Stimulated activated naive CD4-positive, alpha-beta T cell (primary cell): ENCODE measurements at regions not wholly inside any gene's neighbourhood (a gene's known extent, or its start where the extent isn't known, plus 50 kb on each side); places are given as distances from the start of the nearest gene placed in this dataset.

Source experiments
- DNase-seq, 6 experiments: peaks; one replicate each; lab custom pipeline; 2025; lab: John Stamatoyannopoulos, UW

DNA sequence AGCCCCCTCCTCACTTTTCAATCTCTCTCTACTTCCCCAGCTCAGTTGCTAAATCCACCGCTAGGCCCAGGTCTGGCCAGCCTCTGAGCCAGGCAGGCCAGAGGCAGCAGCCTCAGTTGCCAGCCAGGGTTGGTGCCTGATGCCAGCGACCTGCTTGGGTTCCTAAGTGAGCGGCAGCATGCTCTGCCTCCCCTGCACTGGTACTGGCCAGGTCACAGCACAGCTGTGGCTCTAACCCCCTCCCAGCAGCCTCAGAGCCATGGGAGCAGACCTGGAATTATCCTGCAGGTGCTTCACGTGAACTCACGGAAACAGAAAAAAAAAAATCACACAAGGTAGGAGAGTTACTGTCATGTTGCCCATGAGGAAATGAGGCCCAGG, 82.5 kb upstream of the ATF3 start:
- no peak for DNase-seq

DNA sequence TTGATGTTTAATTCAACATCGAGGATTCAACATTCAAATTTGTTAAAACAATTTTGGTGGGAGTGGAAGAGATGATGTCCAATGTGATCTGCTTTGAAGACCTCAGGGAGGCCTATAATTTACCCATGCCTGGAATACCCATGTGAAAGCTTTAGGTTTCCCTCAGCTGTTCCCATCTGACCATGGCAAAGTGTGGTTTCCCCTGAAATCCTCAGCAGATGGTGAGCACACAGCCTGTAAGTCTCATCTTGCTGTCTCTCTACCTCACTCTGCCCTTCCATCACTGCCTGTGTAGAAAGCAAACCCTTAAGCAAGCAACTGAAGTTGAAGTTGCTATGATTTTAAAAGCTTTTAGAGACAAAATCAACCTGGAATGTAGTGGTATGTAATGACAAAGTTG, 80.1 kb upstream of the ATF3 start:
- no peak for DNase-seq

DNA sequence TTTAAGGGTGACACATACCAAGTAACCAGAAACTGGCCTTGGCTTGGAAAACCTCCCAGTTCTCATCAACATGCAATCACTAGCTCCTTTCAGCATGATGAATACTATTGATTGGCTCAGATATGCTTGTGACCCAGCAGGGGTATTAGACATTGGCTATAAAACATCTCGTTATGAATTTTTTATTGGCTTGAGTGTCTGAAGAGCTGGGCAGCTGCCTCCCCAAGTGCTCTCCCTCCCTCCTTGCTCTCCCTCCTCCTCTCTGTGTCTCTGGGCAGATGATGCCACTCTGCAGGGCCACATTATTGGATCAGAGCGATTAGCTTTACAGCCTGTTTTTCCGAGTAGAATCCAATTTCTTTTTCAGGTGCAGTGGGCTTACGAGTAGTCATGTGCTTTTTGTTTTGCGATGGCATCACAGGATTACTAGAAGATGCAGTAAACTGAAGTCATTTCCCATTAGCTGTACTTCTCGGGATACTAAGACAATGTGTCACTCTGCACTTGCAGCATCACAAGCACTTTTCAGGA, 79.3 kb upstream of the ATF3 start:
- no peak for DNase-seq

DNA sequence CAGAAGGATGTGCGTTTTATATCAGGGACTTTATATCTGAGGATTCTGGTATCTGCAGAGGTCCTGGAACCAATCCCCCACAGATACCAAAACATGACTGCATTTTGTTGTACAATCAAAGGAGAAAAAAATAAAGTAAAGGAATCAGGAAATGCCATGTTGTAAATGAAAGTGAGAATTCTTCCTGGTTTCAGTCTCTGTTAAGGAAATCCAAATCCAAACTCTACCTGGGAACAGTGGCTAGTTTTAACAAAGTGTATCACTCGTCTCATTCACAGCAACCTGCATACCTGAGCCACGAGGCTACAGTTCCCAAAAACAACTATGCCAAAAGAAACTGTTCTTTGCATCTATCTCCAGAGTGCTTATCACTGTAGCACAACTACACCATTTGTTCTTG, 77.3 kb upstream of the ATF3 start:
- no peak for DNase-seq

DNA sequence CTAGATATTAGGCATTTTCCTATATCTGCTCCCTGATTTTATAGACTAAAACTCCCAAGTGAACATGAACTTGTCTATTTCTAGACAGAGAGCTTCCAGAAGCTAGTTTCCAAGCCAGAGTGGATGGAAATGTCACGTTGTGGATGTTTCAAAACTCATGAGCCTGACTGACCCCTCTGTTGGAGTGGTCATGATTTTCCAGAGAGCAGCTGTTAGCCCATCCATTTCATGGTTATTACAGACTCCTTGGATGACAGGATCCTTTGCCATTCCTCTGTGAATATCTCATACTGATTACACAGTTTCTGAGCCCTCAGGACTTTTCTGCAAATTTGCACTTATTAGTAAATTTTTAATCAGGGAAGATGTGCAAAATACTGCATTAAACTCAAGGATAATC, 76.8 kb upstream of the ATF3 start:
- no peak for DNase-seq

DNA sequence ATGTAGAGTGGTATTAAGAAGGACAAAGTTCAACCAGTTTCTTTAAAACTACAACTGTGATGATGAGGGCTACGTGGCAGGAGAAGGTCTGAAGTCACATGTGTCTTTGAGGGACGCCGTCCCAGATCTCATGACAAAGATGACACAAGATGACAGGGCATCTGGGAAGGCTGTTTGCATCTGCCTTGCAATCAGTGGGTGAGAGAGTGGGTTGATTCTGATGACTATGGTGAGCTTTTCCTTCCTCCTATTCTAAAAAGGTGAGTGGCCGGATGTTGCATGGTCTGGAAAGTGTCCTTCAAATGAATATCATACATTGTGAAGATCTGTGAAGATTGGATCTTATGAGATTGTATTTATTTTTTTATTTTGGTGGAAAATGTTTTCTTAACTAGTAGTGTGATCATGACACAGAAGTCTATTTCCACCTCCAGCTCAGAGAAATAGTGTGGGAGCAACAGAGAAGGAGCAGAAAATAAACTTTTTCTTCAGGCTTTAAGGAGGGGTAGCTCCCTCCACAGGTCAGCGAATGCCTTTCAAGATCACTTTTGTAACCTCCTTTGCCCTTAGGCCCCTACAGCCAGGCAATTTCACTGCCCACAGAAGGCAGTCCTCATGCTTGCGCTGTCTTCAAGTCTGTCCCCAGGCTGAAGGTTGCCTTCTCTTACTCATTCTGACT, 76.0 kb upstream of the ATF3 start:
- DNase-seq: no peak

DNA sequence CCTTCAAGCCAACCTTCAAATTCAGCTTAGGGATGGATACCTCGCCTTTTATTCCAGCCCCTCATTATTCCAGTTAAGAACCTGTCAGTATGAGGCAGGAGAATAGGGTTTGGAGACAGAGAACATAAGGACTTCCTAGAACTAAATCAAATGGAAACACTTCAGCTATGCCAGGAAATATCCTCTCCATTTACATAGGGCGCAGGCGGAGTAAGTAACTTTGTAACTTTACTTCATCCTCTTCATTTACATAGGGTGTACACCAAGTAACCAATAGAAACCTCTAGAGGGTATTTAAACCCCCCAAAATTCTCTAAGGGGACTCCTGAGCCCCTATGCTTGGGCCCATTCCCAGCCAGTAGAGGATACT, 75.4 kb upstream of the ATF3 start:
- DNase-seq: no peak

DNA sequence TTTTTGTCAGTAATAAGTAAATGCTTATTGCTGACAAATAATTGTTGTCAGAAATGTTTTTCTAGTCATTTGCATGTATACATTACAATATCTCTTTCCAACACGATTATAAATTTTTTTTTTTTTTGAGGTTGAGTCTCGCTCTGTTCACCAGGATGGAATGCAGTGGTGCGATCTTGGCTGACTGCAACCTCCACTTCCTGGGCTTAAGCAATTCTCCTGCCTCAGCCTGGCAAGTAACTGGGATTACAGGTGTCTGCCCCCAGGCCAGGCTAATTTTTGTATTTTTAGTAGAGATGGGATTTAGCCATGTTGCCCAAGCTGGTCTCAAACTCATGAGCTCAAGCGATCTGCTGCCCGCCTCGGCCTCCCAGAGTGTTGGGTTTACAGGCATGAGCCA, 72.0 kb upstream of the ATF3 start:
- no peak for DNase-seq

DNA sequence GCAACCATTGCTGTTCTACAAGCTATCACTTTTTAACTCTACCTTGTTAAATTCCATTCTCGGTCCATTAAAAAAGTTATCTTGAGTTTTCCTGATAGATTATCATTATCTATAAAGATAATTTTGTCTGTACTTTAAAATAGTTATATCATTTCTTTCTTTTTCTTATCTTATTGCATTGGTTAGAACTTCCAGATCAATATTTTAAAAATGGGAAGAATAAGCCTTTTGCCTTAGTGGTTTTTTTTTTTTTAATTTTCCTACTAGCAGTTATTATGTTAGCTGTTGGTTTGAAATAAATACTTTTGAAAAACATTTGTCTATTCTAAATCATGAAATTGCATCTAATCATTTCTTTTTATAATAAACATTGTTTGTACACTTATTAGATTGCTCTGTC, 71.0 kb upstream of the ATF3 start:
- no peak for DNase-seq

DNA sequence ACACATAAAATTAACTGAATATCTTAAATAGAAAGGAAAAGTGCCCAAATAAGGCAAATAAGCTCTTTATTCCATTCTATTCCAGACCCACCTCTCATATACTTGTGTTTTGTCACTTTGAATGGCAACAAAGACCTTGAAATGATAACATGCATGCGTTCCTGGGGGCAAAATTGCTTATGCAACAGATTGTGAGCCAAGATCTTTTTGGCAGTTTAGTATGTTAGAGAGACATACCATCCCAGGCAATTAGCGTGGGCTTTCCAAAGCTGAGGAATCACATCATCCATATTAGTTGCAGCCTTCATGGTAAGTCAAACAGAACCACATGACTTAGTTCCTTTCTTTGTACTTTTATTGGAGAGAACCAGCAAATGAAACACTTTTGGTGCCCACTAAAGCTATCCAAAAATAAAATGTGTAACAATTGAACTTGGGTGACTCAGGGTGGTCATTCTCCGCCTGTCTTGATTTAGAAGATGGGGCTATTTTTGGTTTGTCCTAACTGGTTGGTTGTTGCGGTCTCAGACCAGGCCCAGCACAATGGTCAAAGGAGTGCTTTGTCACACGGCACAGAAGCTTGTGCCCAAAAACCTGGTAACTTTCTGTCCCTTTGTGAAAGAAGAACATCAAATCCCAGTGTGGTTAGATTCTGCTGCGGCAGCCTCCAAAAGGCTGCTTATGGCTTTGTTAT, 68.7 kb upstream of the ATF3 start:
- DNase-seq: no peak

DNA sequence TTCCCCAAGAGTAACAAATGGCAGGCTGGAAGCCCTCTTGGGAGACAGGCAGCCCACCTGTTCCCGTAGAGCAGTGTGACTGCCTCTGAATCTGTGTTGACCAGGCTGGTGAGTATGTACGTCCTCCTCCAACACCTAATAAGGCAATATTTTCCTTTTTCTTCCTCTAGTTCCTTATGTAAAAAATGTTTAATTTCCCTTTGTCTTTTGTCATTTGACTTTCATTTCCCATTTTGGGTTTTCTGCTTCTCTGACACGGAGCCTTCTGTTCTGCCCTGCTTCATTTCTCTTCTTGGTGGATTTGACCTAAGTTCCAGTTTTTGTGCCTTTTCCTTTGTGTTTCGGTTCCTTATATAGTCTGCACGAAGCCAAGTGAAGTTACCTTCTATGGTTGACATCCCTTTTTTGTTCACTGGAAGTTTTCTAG, 65.8 kb upstream of the ATF3 start:
- no peak for DNase-seq

DNA sequence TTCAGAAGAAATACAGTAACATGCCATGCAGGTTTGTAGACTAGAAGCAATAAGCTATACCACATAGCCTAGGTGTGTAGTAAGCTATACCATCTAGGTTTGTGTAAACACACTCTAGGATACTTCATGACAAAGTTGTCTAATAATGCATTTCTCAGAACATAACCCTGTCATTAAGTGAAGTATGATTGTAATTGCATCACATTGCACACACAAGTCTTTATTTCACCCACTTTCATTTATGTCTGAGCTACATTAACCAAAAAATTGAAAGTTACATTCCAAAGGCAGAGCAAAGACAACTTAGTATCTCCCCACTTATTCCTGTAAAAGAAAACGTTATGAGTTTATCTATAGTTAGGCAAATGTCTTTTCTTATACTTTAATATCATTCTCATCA, 64.5 kb upstream of the ATF3 start:
- no peak for DNase-seq

DNA sequence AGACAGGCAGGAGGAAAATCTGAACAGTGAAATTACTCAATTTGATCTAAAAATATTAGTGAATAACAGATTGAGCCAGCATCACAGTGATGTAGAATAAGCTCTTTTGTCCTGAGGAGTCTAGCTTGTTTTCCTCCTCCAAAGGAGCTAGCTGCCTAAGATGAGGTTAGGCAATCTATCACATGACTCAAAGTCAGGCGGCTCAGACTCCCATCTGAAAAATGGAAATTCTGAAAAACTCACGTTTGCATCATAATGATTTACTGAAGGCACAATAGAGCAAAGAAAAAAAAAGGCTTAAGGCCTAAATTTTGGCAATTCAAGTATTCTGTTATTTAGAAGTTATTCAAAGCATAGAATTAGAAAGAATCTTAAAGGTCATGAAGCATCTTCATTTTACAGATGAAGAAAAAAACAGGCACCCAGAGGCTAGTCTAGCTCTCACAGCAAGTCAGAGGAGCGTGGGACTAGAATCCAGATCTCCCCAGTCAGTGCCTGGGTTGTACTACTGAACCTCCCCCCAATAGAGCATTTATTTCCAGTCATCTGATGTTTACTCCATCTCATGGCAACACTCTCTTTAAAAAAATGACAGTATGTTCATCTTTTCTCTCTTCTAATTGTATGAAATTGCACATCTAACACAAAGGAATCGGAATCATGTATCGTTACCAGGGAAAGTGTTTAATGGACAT, 62.5 kb upstream of the ATF3 start:
- DNase-seq: no peak

DNA sequence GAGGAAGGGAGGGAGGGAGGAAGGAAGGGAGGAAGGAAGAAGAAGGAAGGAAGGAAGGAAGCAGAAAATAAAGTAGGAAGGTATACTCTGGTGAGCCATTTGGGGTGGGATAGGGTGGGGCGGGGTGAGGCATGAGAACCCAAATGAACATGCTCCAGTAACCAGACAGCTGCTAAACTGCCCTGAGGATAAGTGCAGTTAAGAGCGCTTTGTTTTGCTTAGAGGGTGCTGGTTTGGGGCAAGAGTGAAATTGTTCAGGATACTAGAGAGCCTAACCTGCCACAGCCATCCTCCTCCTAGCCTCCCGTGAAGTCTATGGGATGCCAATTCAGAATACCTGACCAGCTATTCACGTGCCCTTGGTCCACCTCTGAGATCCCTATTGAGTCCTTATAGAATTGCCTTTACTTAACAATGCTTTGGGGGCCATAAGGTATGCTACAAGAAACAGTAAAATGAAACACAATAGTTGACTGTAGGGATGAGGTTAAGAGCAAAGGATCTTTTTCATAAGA, 59.0 kb upstream of the ATF3 start:
- DNase-seq: no peak

DNA sequence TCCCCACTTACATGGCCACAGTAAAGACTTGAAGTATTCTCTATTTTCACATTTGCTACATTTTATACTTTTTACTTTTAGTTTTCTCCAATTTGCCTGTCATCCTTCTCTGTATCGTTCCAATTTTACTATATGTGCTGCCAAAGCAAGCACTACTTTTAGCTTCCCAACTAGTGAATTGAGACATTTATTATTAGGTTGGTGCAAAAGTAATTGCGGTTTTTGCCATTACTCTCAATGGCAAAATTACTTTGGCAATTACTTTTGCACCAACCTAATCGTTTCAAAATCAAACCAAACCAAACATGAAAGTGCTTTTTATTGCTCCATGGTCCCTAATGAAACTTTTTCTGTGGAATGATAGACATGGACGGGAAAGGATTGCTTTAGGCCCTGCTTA, 56.6 kb upstream of the ATF3 start:
- DNase-seq: no peak

DNA sequence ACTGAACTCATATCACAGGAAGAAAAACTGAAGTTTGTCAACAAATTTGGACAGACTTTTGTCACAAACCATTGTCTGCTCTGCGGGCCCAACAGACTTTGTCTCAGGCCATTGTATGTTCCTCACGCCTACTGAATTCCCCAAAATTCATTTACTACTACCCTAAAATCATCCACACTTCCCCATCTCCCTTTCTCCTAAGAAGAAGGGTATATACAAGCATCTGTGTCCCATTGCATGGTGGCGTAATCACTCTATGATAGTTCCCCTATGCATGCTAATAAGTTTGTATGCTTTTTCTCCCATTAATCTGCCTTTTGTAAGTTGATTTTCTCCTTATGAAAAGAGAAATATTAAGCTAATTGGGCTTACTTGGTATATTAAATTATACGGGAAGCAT, 54.9 kb upstream of the ATF3 start:
- no peak for DNase-seq

DNA sequence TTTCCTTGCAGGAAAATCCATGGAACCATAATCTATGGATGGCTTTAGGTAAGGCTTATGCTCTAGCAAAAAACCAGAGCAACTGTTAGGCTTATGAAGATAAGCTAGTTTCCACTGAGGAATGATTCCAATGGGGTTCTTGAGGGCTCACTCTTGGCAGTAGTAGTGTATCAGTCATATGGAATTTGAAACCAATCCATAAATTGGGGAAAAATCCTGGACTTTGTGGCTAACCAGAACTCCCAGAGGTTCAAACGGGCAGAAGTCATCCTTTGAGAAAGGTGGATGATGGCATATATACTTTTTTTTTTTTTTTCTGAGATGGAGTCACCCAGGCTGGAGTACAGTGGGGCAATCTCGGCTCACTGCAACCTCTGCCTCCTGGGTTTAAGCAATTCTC, 54.2 kb upstream of the ATF3 start:
- DNase-seq: no peak

DNA sequence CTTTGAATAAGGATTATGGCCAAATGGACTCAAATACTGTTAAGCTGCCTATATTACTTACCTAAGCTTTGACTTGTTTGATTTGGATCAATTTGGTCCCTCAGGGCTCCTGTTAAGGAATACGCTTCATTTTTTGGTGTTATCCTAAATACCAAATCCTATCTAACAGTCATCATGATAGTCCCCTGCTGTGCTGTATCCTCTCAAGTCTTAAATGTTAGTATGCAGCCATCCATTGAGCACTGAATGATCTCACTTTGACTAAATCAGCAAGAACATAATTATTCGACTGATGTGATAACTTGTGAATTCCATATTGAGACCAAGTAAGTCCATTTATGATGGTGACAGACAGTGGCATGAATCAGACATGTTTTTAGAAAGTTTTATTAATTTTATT, 53.1 kb upstream of the ATF3 start:
- DNase-seq: no peak

DNA sequence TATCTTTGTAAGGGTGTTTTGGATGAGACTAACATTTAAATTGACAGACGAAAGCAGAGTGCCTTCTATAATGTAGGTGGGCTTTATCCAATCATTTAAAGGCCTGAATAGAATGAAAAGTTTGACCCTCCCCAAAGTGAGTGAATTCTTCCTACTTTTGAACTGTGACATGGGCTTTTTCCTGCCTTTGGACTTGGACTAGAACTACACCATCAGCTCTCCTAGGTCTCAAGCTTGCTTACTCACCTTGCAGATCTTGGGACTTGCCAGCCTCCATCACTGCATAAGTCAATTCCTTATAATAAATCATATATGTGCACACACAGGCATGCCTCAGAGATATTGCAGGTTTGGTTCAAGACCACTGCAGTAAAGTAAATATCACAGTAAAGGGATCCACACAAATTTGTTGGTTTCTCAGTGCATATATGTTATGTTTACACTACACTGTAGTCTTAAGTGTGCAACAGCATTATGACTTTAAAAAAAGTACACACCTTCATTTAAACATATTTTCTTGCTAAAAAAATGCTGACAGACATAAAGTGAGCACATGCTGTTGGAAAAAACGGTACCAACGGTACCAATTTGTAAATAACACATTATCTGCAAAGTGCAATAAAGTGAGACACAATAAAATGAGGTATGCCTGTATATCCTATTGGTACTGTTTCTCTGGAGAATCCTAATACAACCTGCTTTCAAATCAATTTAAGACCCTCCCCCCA, 51.6 kb upstream of the ATF3 start:
- DNase-seq: no peak

DNA sequence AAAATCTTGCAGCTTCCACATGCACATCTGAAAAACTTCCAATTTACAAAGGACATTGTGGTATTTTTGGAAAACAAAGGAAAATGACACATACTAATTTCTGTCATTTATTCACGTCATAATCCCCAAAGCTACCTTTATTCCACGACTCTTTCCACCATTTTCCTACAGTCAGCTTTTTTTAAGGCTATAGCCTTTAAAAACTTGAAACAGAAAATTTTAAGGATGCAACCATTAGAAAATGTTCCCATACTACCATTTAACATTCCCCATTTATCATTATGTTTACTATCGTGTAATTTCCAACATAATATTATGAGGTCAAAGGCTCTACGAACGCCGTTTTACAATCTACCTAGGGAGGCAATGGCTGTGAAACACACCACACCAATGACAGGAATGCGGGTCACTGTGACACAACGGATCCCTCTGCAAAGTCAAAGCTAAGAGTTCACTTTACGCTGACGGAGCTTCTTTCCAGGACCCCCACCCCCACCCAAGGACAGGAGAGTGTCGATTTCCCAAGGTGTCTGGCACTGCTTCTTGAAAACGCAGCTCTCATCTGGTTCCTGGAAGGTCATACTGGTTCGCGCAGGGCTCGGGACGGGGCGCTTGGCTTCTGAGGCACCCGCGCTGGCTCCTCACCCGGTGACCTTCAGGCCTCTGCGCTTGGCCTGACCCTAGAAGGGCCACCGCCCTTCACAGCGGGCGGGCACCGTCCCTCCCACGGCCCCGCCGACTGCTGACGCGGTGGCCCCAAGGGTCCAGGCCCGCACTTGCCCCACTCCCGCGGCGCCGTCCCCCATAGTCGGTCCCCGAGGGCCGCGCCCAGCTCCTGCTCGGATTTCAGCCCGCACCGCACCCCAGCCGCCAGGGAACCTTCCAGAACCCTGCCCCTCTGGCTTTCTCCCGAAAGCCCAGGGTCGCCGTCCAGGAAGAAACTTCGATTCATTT, 50.5 kb upstream of the ATF3 start:
- DNase-seq: peak in 1 of 6 experiments; percentile 33
